ENCODE measurements at regions not wholly inside any gene's neighbourhood (a gene's known extent, or its start where the extent isn't known, plus 50 kb on each side); places are given as distances from the start of the nearest gene placed in this dataset. TPM values are rescaled to one million over a fixed set of nuclear protein-coding genes. Genes with fewer than 3 reads are reported as not detected.
"Not testable (repeated sequence)": the region's sequence is repeated elsewhere in the genome, so short reads cannot be mapped to it uniquely, and the experiment has no call there.

- no peak for TF ChIP-seq CTCF (IDR thresholded peaks at IDR 0.05)
- TF ChIP-seq EP300 (IDR thresholded peaks at IDR 0.05), result no peak
- no peak for TF ChIP-seq POLR2A (IDR thresholded peaks at IDR 0.05)
- H3K4me1 ChIP-seq (ENCODE audit: insufficient read depth), result peaks cover 4% of the 10 kb centered on the region
- intact Hi-C loops (cut with DNase I), result no loop called here
Measured at GRCh38 chr20:53646550-53646949, 52.9 kb upstream of the ZNF217 start.

GRCh38 chr20:53645582-53645897, 51.9 kb upstream of the ZNF217 start:
- H3K27me3 ChIP-seq, result no peaks in the 10 kb centered on the region
- WGBS, 3 donors, result 88 to 91% (median 89%) methylated on average over 2 of the region's 2 CpGs
- TF ChIP-seq EP300 (IDR thresholded peaks at IDR 0.05), result no peak
- TF ChIP-seq POLR2A (IDR thresholded peaks at IDR 0.05), result no peak
- no peak for TF ChIP-seq CTCF (IDR thresholded peaks at IDR 0.05)
- no peaks in the 10 kb centered on the region for H3K9me3 ChIP-seq
- H3K27ac ChIP-seq, result no peak overlapping the region
- intact Hi-C loops (cut with DNase I), result no loop called here
- no peak overlapping the region for H3K4me3 ChIP-seq
- H3K36me3 ChIP-seq, result no peaks in the 10 kb centered on the region
- H3K4me1 ChIP-seq (ENCODE audit: insufficient read depth), result peaks cover 4% of the 10 kb centered on the region
- no peak for DNase-seq

More at GRCh38 chr20:53646550-53646949, 52.9 kb upstream of the ZNF217 start:
- Histone ChIP-seq H3K36me3 (no peaks in the 10 kb centered on the region), H3K4me3 (no peak overlapping the region), H3K9me3 (no peaks in the 10 kb centered on the region), H3K27ac (no peak overlapping the region), H3K27me3 (no peaks in the 10 kb centered on the region)
- DNase-seq, result no peak
- 90 to 99% (median 91%) methylated on average over 3 of the region's 3 CpGs for WGBS, 3 donors

- H3K9me3 ChIP-seq; intact Hi-C loops (cut with DNase I); H3K4me1 ChIP-seq (ENCODE audit: insufficient read depth); H3K4me3 ChIP-seq; DNase-seq; H3K27ac ChIP-seq; H3K36me3 ChIP-seq; H3K27me3 ChIP-seq: not testable (repeated sequence)
- WGBS, 3 donors, result 93 to 97% (median 97%) methylated on average over 8 of the region's 8 CpGs
Measured at GRCh38 chr20:53644108-53644507, 50.5 kb upstream of the ZNF217 start.

Small RNA genes lying in the stretch of these regions (small RNA-seq; reads per million reads assigned to genes)
- not detected for gene RNU7-14P
